Ascending aorta (tissue), 2 donors: ENCODE measurements at regions not wholly inside any gene's neighbourhood (a gene's known extent, or its start where the extent isn't known, plus 50 kb on each side); places are given as distances from the start of the nearest gene placed in this dataset.

Experiments used
- DNase-seq, 2 donors: peaks; one replicate each; pipeline ENCODE4 v3.0.0-alpha.2; 2019; ENCODE audit warnings: low spot score in 2 of 2
- H3K27ac ChIP-seq, 2 donors: fragments of 200-600 bp; sonication (generic); one replicate each; pipeline ENCODE4 v1.5.1; 2016 to 2017; ENCODE audit warnings: mild to moderate bottlenecking in 1 of 2
- H3K27me3 ChIP-seq: fragments of 200-600 bp; sonication (generic); one replicate; pipeline ENCODE4 v1.5.1; 2017
- H3K36me3 ChIP-seq, 2 donors: fragments of 200-600 bp; sonication (generic); one replicate each; pipeline ENCODE4 v1.5.1; 2016
- H3K4me1 ChIP-seq, 2 donors: fragments of 200-600 bp; sonication (generic); one replicate each; pipeline ENCODE4 v1.5.1; 2016 to 2017; ENCODE audit warnings: mild to moderate bottlenecking in 1 of 2
- H3K4me3 ChIP-seq, 2 donors: fragments of 200-600 bp; sonication (generic); one replicate each; pipeline ENCODE4 v1.5.1; 2016 to 2017; ENCODE audit warnings: mild to moderate bottlenecking in 1 of 2
- H3K9me3 ChIP-seq, 2 donors: fragments of 200-600 bp; sonication (generic); one replicate each; pipeline ENCODE4 v1.5.1; 2016
- intact Hi-C: fragments of 100-400 bp; cut with DNase I; formaldehyde crosslinking; loops from one replicate; pipeline ENCODE4 v1.15.1; 2023
- TF ChIP-seq, protein P1 (sequence below), 3 experiments: fragments of 200-600 bp in 2 of 3; fragments of 450-650 bp in 1 of 3; sonication (generic) in 2 of 3; IDR thresholded peaks; one replicate each; pipeline ENCODE4 v1.5.1; 2016 to 2019; ENCODE audit warnings: antibody characterized with exemption in 3 of 3, mild to moderate bottlenecking in 1 of 3, moderate library complexity in 1 of 3

DNA sequence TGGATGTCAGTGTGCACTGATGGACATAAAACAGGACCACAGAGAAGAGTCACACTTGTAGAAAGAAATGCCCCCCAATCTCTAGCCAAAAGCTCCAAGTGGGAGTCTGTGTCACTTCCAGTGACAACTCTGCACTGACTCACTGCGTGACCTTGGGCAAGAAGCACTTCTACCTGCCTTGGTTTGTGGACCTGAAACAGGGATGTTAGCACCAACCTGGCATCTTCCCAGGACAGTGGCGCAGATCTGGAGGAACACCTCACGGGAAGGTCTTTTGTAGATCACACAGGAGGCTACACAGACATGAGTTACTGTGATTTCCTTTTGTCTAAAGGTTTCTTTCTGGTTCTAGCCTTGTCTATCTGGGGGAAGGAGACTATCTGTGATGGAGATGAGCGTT is 80.5 kb upstream of the DHRSX start:
- TF ChIP-seq, protein P1, sequence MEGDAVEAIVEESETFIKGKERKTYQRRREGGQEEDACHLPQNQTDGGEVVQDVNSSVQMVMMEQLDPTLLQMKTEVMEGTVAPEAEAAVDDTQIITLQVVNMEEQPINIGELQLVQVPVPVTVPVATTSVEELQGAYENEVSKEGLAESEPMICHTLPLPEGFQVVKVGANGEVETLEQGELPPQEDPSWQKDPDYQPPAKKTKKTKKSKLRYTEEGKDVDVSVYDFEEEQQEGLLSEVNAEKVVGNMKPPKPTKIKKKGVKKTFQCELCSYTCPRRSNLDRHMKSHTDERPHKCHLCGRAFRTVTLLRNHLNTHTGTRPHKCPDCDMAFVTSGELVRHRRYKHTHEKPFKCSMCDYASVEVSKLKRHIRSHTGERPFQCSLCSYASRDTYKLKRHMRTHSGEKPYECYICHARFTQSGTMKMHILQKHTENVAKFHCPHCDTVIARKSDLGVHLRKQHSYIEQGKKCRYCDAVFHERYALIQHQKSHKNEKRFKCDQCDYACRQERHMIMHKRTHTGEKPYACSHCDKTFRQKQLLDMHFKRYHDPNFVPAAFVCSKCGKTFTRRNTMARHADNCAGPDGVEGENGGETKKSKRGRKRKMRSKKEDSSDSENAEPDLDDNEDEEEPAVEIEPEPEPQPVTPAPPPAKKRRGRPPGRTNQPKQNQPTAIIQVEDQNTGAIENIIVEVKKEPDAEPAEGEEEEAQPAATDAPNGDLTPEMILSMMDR (IDR thresholded peaks at IDR 0.05): no peak
- H3K36me3 ChIP-seq: no peaks in the 10 kb centered on the region
- no peak overlapping the region for H3K4me3 ChIP-seq
- H3K27me3 ChIP-seq: peaks cover 9% of the 10 kb centered on the region
- H3K4me1 ChIP-seq: peaks cover 5 to 7% of the 10 kb centered on the region in 2 donors
- no peak overlapping the region for H3K27ac ChIP-seq
- H3K9me3 ChIP-seq: no peaks in the 10 kb centered on the region
- no peak for DNase-seq
- intact Hi-C loops: no loop called here

DNA sequence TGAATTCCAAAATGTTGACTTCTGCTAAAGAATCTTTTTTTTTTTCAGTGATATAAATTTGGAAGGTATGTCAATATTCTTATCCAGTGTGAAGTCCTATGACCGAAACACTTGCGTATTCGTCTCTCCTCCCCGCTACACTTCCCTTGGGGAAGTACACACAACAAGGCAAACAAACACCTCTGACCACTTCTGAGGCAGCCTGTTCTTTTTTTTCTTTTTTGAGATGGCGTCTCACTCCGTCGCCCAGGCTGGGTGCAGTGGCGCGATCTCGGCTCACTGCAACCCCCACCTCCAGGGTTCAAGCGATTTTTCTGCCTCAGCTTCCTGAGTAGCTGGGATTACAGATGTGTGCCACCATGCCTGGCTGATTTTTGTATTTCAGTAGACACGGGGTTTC is 78.1 kb upstream of the DHRSX start:
- H3K9me3 ChIP-seq: no peaks in the 10 kb centered on the region
- H3K4me3 ChIP-seq: no peak overlapping the region
- H3K36me3 ChIP-seq: no peaks in the 10 kb centered on the region
- H3K4me1 ChIP-seq: peaks cover 5 to 6% of the 10 kb centered on the region in 2 donors
- peaks cover 9% of the 10 kb centered on the region for H3K27me3 ChIP-seq
- no peak for DNase-seq
- no peak overlapping the region for H3K27ac ChIP-seq
- intact Hi-C loops: no loop called here
- TF ChIP-seq, protein P1 (IDR thresholded peaks at IDR 0.05): no peak

DNA sequence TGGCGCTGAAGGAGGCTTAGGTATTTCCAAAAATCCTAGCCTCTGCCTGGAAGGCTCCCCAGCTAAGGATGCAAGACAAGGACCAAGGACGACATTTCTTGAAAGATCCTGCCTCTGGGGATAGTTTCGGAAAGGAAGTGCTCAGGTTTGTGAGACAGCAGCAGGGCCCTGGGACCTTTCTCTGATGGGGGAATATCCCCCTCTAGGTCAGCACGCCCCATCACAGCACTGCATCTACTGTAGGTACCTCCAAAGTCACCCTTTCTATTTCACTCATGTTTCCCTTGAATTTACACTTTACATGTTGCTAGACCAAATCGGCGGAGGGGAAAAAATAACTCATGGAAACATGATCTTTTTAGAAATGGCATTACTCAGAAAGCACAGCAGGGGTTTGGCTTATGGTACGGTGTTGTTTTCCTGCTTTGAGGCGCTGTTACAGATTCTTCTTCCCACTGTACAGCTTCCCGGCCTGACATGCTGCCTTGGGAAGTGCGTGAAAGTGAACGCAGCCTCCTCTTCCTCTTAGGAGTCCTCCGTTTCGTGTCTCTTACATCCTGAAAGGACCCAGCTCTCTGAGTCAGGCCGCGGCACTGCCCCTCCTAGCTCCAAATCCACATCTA is 77.2 kb upstream of the DHRSX start:
- H3K27ac ChIP-seq: no peak overlapping the region
- intact Hi-C loops: no loop called here
- no peak overlapping the region for H3K4me3 ChIP-seq
- no peaks in the 10 kb centered on the region for H3K36me3 ChIP-seq
- H3K9me3 ChIP-seq: no peaks in the 10 kb centered on the region
- no peak for DNase-seq
- H3K27me3 ChIP-seq: peaks cover 4% of the 10 kb centered on the region
- H3K4me1 ChIP-seq: no peaks in the 10 kb centered on the region
- TF ChIP-seq, protein P1 (IDR thresholded peaks at IDR 0.05): no peak

DNA sequence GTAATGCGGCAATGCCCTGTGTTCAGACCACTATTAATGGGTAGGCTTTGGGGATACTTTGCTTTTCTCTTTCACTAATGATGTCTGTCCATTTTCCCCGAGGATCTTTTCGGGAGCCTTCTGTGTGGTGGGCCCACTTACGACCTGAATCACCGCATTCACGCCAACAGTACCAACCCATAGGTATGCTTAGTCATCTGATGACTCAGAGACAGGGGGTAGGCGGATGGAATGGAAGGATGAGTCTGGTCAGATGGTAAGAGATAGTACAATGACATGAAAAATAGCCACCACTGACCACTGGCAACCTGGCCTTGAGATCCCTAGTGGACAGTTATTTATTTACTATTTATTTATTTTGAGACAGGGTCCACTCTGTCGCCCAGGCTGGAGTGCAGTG is 76.0 kb upstream of the DHRSX start:
- Histone ChIP-seq H3K4me3 (no peak overlapping the region), H3K4me1 (no peaks in the 10 kb centered on the region), H3K27ac (no peak overlapping the region), H3K27me3 (no peaks in the 10 kb centered on the region), H3K9me3 (no peaks in the 10 kb centered on the region), H3K36me3 (no peaks in the 10 kb centered on the region)
- no peak for DNase-seq
- TF ChIP-seq, protein P1 (IDR thresholded peaks at IDR 0.05): no peak
- intact Hi-C loops: no loop called here

DNA sequence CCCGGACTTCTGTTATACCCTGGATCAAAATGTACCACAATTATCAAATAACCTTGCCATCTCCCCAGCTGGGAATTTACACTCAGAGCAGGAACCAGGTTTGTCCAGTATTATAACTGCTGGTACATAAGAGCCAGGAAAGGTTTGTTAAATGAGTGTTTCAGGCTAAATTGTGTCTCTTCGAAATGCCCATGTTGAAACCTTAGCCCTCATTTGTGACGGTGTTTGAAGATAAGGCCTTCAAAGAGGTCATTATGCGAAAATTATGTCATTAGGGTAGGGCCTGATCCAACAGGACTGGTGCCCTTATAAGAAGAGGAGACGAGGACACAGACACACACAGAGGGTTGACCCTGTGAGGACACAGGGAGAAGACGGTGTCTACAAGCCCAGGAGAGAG is 73.5 kb upstream of the DHRSX start:
- peaks cover 0 to 5% of the 10 kb centered on the region in 2 donors for H3K9me3 ChIP-seq
- H3K36me3 ChIP-seq: no peaks in the 10 kb centered on the region
- DNase-seq: no peak
- H3K4me1 ChIP-seq: no peaks in the 10 kb centered on the region
- H3K27me3 ChIP-seq: no peaks in the 10 kb centered on the region
- TF ChIP-seq, protein P1 (IDR thresholded peaks at IDR 0.05): no peak
- intact Hi-C loops: no loop called here
- H3K27ac ChIP-seq: no peak overlapping the region
- no peak overlapping the region for H3K4me3 ChIP-seq

DNA sequence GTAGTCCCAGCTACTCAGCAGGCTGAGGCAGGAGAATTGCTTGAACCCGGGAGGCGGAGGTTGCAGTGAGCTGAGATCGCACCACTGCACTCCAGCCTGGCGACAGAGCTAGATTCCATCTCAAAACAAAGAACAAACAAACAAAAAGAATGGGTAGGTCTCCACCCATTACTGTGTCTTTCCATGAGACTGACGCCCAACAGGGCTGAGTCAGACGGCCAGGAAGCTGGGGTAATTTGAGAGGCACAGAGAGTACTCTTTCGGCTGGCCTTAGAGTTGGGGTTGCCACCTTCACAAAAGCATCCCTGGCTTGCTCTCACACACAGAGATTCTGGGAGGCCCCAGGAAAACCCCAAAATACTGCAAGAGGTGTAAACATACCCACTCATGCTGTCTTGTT is 72.0 kb upstream of the DHRSX start:
- no peak for DNase-seq
- TF ChIP-seq, protein P1 (IDR thresholded peaks at IDR 0.05): no peak
- Histone ChIP-seq H3K27me3 (no peaks in the 10 kb centered on the region), H3K4me3 (no peak overlapping the region), H3K36me3 (no peaks in the 10 kb centered on the region), H3K27ac (no peak overlapping the region), H3K9me3 (peaks cover 0 to 5% of the 10 kb centered on the region in 2 donors), H3K4me1 (no peaks in the 10 kb centered on the region)
- intact Hi-C loops: no loop called here
